ENCODE measurements at regions not wholly inside any gene's neighbourhood (a gene's known extent, or its start where the extent isn't known, plus 50 kb on each side); places are given as distances from the start of the nearest gene placed in this dataset.

DNA sequence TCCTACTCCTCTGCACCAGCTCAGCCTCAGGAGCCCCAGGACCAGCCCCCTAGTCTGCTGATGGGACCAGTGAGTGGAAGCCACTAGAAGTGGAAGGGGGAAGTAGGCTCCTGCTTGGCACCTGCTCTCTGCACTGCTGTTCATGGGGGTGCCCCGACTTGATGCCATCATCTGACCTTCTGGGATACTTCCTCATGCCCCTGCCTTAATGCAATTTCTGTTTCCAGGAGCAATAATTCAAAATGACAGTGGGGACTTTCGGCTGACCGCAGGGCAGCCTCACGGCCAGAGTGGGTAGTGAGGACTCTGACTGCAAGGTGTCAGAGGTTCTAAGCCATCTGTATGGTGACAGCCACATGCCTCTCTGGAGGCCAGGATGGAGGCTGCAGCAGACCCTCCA, 196.4 kb upstream of the WSCD1 start:
- no peak overlapping the region for H3K4me3 Mint-ChIP-seq
- ChIA-PET POLR2A (no interaction called here), CTCF (no interaction called here)
- ATAC-seq (ENCODE audit: low read depth), result no peak
- H3K27ac Mint-ChIP-seq, result no peak overlapping the region
- no peaks in the 10 kb centered on the region for H3K4me1 Mint-ChIP-seq
- no peaks in the 10 kb centered on the region for H3K36me3 Mint-ChIP-seq (ENCODE audit: low read depth)
- DNase-seq, result no peak
- H3K27me3 Mint-ChIP-seq, result peaks cover 7% of the 10 kb centered on the region
- intact Hi-C loops (cut with micrococcal nuclease), result no loop called here
- H3K9me3 Mint-ChIP-seq, result no peaks in the 10 kb centered on the region
- no peak for TF ChIP-seq CTCF (IDR thresholded peaks at IDR 0.05)

- no peaks in the 10 kb centered on the region for H3K9me3 Mint-ChIP-seq
- no peak for TF ChIP-seq CTCF (IDR thresholded peaks at IDR 0.05)
- H3K27ac Mint-ChIP-seq, result no peak overlapping the region
- peaks cover 7% of the 10 kb centered on the region for H3K27me3 Mint-ChIP-seq
- POLR2A ChIA-PET, result no interaction called here
- DNase-seq (no peak), ATAC-seq (ENCODE audit: low read depth) (no peak)
- no peaks in the 10 kb centered on the region for H3K36me3 Mint-ChIP-seq (ENCODE audit: low read depth)
- CTCF ChIA-PET, result no interaction called here
- intact Hi-C loops (cut with micrococcal nuclease), result no loop called here
- no peaks in the 10 kb centered on the region for H3K4me1 Mint-ChIP-seq
- no peak overlapping the region for H3K4me3 Mint-ChIP-seq
Measured at GRCh38 chr17:5874486-5874885, 195.7 kb upstream of the WSCD1 start.

DNA sequence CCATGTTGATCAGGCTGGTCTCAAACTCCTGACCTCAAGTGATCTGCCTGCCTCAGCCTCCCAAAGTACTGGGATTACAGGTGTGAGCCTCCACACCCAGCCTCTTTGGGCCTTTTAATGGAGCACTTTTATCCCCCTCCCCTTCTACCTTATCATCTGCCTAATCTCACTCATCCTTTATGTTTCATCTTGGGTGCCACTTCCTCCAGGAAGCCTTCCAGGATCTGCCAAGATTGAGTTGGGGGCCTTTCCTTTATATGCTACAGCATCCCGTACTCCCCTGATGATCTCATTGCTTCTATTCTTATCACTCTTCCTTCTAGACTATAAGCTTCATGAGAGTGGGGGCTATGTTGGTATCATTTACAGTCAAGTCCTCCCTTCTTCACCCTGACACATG, 192.8 kb upstream of the WSCD1 start:
- no peaks in the 10 kb centered on the region for H3K36me3 Mint-ChIP-seq (ENCODE audit: low read depth)
- H3K27me3 Mint-ChIP-seq, result peaks cover 9% of the 10 kb centered on the region
- ATAC-seq (ENCODE audit: low read depth) (no peak), DNase-seq (no peak)
- no peak for TF ChIP-seq CTCF (IDR thresholded peaks at IDR 0.05)
- H3K9me3 Mint-ChIP-seq, result no peaks in the 10 kb centered on the region
- intact Hi-C loops (cut with micrococcal nuclease), result no loop called here
- H3K4me3 Mint-ChIP-seq, result no peak overlapping the region
- no peak overlapping the region for H3K27ac Mint-ChIP-seq
- no peaks in the 10 kb centered on the region for H3K4me1 Mint-ChIP-seq
- CTCF ChIA-PET, result no interaction called here
- POLR2A ChIA-PET, result no interaction called here

- TF ChIP-seq CTCF (IDR thresholded peaks at IDR 0.05), result no peak
- intact Hi-C loops (cut with micrococcal nuclease), result no loop called here
- CTCF ChIA-PET, result no interaction called here
Measured at GRCh38 chr17:5877948-5878347, 192.2 kb upstream of the WSCD1 start.

DNA sequence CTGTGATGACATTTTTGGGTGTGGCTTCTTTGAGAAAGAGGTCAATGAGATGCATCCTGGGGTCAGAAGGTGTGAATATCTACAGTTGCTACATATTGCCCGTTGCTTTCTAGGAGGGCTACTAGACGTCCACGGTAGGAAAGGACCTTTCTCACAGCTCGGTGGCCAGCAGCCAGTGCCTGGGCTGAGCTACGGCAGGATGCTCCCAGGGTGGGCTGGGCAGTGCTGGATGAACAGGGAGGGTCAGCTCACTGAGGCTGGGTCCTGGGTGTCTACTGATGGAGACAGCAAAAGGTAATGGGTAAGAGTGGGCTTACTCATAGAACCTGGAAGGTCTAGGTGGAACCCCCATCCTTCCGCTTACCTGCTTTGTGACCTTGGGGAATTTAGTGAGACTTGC, 188.3 kb upstream of the WSCD1 start:
- peaks cover 7% of the 10 kb centered on the region for H3K27me3 Mint-ChIP-seq
- intact Hi-C loops (cut with micrococcal nuclease), result no loop called here
- no peak overlapping the region for H3K27ac Mint-ChIP-seq
- H3K9me3 Mint-ChIP-seq, result no peaks in the 10 kb centered on the region
- no peak overlapping the region for H3K4me3 Mint-ChIP-seq
- no peak for DNase-seq
- no peaks in the 10 kb centered on the region for H3K4me1 Mint-ChIP-seq
- TF ChIP-seq CTCF (IDR thresholded peaks at IDR 0.05), result no peak
- ChIA-PET CTCF (no interaction called here), POLR2A (no interaction called here)
- no peaks in the 10 kb centered on the region for H3K36me3 Mint-ChIP-seq (ENCODE audit: low read depth)
- ATAC-seq (ENCODE audit: low read depth), result no peak

More at GRCh38 chr17:5877948-5878347, 192.2 kb upstream of the WSCD1 start:
- no peaks in the 10 kb centered on the region for H3K4me1 Mint-ChIP-seq
- no peaks in the 10 kb centered on the region for H3K9me3 Mint-ChIP-seq
- peaks cover 9% of the 10 kb centered on the region for H3K27me3 Mint-ChIP-seq
- DNase-seq (no peak), ATAC-seq (ENCODE audit: low read depth) (no peak)
- H3K27ac Mint-ChIP-seq, result no peak overlapping the region
- H3K4me3 Mint-ChIP-seq, result no peak overlapping the region
- no peaks in the 10 kb centered on the region for H3K36me3 Mint-ChIP-seq (ENCODE audit: low read depth)
- POLR2A ChIA-PET, result no interaction called here
